Suprapubic skin (tissue), 4 donors: ENCODE measurements at regions not wholly inside any gene's neighbourhood (a gene's known extent, or its start where the extent isn't known, plus 50 kb on each side); places are given as distances from the start of the nearest gene placed in this dataset.

Source experiments
- DNase-seq, 2 donors: peaks; one replicate each; pipeline ENCODE4 v3.0.0-alpha.2; 2019; ENCODE audit warnings: low spot score in 2 of 2
- H3K27ac ChIP-seq: fragments of 200-600 bp; sonication (generic); one replicate; pipeline ENCODE4 v1.5.1; 2019
- H3K27me3 ChIP-seq: fragments of 200-600 bp; sonication (generic); one replicate; pipeline ENCODE4 v1.5.1; 2019
- H3K36me3 ChIP-seq: fragments of 200-600 bp; sonication (generic); one replicate; pipeline ENCODE4 v1.5.1; 2019
- H3K4me1 ChIP-seq: fragments of 200-600 bp; sonication (generic); one replicate; pipeline ENCODE4 v1.5.1; 2019
- H3K4me3 ChIP-seq: fragments of 200-600 bp; sonication (generic); one replicate; pipeline ENCODE4 v1.5.1; 2019; ENCODE audit warnings: mild to moderate bottlenecking
- H3K9me3 ChIP-seq: fragments of 200-600 bp; sonication (generic); one replicate; pipeline ENCODE4 v1.5.1; 2019
- CTCF ChIP-seq, 2 donors: fragments of 200-600 bp in 1 of 2; fragments of 450-650 bp in 1 of 2; sonication (generic) in 1 of 2; IDR thresholded peaks; one replicate each; pipeline ENCODE4 v1.5.1; 2016 to 2019; ENCODE audit warnings: antibody characterized with exemption in 2 of 2, mild to moderate bottlenecking in 1 of 2, moderate library complexity in 1 of 2
- EP300 ChIP-seq: sonication (generic); formaldehyde crosslinking; IDR thresholded peaks from one replicate; pipeline ENCODE4 v1.6.1; 2017; ENCODE audit warnings: antibody characterized with exemption
- POLR2A ChIP-seq, 2 donors: fragments of 450-650 bp; IDR thresholded peaks; one replicate each; pipeline ENCODE4 v1.6.1; 2017; ENCODE audit warnings: antibody characterized with exemption in 2 of 2, mild to moderate bottlenecking in 2 of 2, moderate library complexity in 2 of 2
- POLR2AphosphoS5 ChIP-seq, 3 donors: sonication (generic); formaldehyde crosslinking; IDR thresholded peaks; one replicate each; pipeline ENCODE4 v1.6.1; 2017; ENCODE audit warnings: antibody characterized with exemption in 3 of 3
- WGBS: methylation state at CpG from one replicate; pipeline ENCODE4 v1.1.5; 2018; 5-methylcytosine and 5-hydroxymethylcytosine counted together

GRCh38 chr2:120465012-120465700 lies 119.2 kb downstream of the INHBB start:
- Histone ChIP-seq H3K36me3 (no peaks in the 10 kb centered on the region), H3K9me3 (no peaks in the 10 kb centered on the region), H3K4me3 (no peak overlapping the region), H3K27ac (no peak overlapping the region), H3K27me3 (no peaks in the 10 kb centered on the region), H3K4me1 (peaks cover 35% of the 10 kb centered on the region)
- no peak for DNase-seq
- WGBS: 96% methylated on average over 9 of the region's 11 CpGs
- no peak for TF ChIP-seq EP300
- TF ChIP-seq POLR2A (IDR thresholded peaks at IDR 0.05): no peak
- no peak for TF ChIP-seq POLR2AphosphoS5 (IDR thresholded peaks at IDR 0.05)
- no peak for TF ChIP-seq CTCF (IDR thresholded peaks at IDR 0.05)

GRCh38 chr2:120465701-120465988 lies 119.7 kb downstream of the INHBB start:
- 86% methylated on average over 5 of the region's 6 CpGs for WGBS
- Histone ChIP-seq H3K36me3 (no peaks in the 10 kb centered on the region), H3K27ac (no peak overlapping the region)

GRCh38 chr2:120465989-120466703 lies 120.2 kb downstream of the INHBB start:
- TF ChIP-seq POLR2AphosphoS5 (IDR thresholded peaks at IDR 0.05) (no peak), POLR2A (IDR thresholded peaks at IDR 0.05) (no peak)
- no peak overlapping the region for H3K4me3 ChIP-seq
- H3K9me3 ChIP-seq: no peaks in the 10 kb centered on the region
- DNase-seq: no peak
- peaks cover 45% of the 10 kb centered on the region for H3K4me1 ChIP-seq
- H3K27ac ChIP-seq: no peak overlapping the region
- WGBS: 64% methylated on average over 25 of the region's 25 CpGs
- no peaks in the 10 kb centered on the region for H3K27me3 ChIP-seq
- no peaks in the 10 kb centered on the region for H3K36me3 ChIP-seq

More at GRCh38 chr2:120465701-120465988, 119.7 kb downstream of the INHBB start:
- Histone ChIP-seq H3K4me3 (no peak overlapping the region), H3K27me3 (no peaks in the 10 kb centered on the region), H3K9me3 (no peaks in the 10 kb centered on the region), H3K4me1 (peaks cover 40% of the 10 kb centered on the region)
- TF ChIP-seq EP300: no peak
- no peak for TF ChIP-seq CTCF (IDR thresholded peaks at IDR 0.05)
- no peak for TF ChIP-seq POLR2A (IDR thresholded peaks at IDR 0.05)
- no peak for TF ChIP-seq POLR2AphosphoS5 (IDR thresholded peaks at IDR 0.05)
- DNase-seq: no peak

GRCh38 chr2:120466704-120467054 lies 120.7 kb downstream of the INHBB start:
- Histone ChIP-seq H3K4me3 (no peak overlapping the region), H3K27me3 (no peaks in the 10 kb centered on the region), H3K36me3 (no peaks in the 10 kb centered on the region), H3K27ac (no peak overlapping the region), H3K9me3 (no peaks in the 10 kb centered on the region), H3K4me1 (peaks cover 49% of the 10 kb centered on the region)
- DNase-seq: no peak
- TF ChIP-seq POLR2AphosphoS5 (IDR thresholded peaks at IDR 0.05) (no peak), EP300 (no peak), CTCF (IDR thresholded peaks at IDR 0.05) (no peak), POLR2A (IDR thresholded peaks at IDR 0.05) (no peak)
- WGBS: 67% methylated on average over 2 of the region's 2 CpGs

- no peaks in the 10 kb centered on the region for H3K27me3 ChIP-seq
- TF ChIP-seq EP300 (no peak), POLR2A (IDR thresholded peaks at IDR 0.05) (no peak), CTCF (IDR thresholded peaks at IDR 0.05) (no peak), POLR2AphosphoS5 (IDR thresholded peaks at IDR 0.05) (no peak)
- peak; percentile 54 to 65 for DNase-seq
- no peak overlapping the region for H3K27ac ChIP-seq
- H3K4me1 ChIP-seq: peaks cover 54% of the 10 kb centered on the region
- no peaks in the 10 kb centered on the region for H3K9me3 ChIP-seq
- WGBS: 78% methylated on average over 6 of the region's 6 CpGs
- no peaks in the 10 kb centered on the region for H3K36me3 ChIP-seq
- H3K4me3 ChIP-seq: no peak overlapping the region
These were observed 122.2 kb downstream of the INHBB start for GRCh38 chr2:120468136-120468535.
